RCC 7860 (cell line): ENCODE measurements at regions not wholly inside any gene's neighbourhood (a gene's known extent, or its start where the extent isn't known, plus 50 kb on each side); places are given as distances from the start of the nearest gene placed in this dataset.

Source experiments
- DNase-seq: peaks from one replicate; pipeline ENCODE4 v3.0.0-alpha.2; 2015; ENCODE audit warnings: low spot score
- FAIRE-seq: peaks from 2 replicates; lab custom pipeline; 2012; peaks lifted over from hg19 to GRCh38; lab: Jason Lieb, UNC

GRCh38 chr12:87690236-87690810 lies 338.9 kb downstream of the C12orf50 start:
- FAIRE-seq = no peak
- no peak for DNase-seq

DNA sequence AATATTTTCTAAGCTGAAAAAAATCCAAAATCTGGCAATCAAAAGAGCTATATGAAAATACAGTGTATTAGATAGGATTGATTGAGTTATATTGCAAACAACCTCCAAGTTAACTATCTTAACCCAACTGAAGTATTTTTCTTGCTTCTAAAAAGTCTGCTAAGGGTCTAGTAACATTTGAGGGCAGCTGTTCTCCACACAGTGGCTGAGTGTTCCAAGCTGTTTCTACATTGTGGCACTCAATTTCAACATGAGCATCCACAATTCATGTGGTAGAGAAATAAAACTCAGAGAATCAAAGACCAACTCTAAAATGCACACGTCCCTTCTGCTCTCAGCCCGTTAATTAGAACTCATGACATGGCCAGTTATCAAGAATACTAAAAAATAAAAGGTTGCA lies 340.0 kb downstream of the C12orf50 start:
- DNase-seq = no peak
- FAIRE-seq = no peak

- DNase-seq (peak; percentile 82), FAIRE-seq (peak; percentile 93)
Observed at GRCh38 chr12:87687362-87687761, 341.8 kb downstream of the C12orf50 start.

- DNase-seq (no peak), FAIRE-seq (no peak)
Observed at GRCh38 chr12:87685696-87686095, 343.5 kb downstream of the C12orf50 start.

- FAIRE-seq = no peak
Observed at GRCh38 chr12:87679251-87679650, 349.9 kb downstream of the C12orf50 start.

DNA sequence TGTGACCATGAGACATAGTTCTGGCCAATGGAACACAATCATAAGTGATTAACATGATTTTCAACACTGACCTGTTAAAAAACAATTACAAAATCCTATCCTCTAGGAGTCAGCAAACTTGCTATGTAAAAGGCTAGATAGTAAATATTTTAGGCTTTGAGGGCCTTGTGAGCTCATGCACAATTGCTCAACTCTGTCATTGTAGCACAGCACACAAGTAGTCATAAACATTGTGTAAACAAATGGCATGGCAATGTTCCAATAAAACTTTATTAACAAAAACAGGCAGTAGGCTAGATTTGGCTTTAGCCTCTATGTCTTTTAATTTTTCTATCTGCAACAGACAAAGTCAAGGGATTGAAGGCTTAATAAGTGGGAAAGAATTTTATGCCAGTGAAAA lies 350.7 kb downstream of the C12orf50 start:
- no peak for DNase-seq

More at GRCh38 chr12:87679251-87679650, 349.9 kb downstream of the C12orf50 start:
- DNase-seq = no peak

GRCh38 chr12:87676731-87677130 lies 352.5 kb downstream of the C12orf50 start:
- DNase-seq = no peak
- FAIRE-seq = no peak

More for the DNA sequence above, 350.7 kb downstream of the C12orf50 start:
- no peak for FAIRE-seq

DNA sequence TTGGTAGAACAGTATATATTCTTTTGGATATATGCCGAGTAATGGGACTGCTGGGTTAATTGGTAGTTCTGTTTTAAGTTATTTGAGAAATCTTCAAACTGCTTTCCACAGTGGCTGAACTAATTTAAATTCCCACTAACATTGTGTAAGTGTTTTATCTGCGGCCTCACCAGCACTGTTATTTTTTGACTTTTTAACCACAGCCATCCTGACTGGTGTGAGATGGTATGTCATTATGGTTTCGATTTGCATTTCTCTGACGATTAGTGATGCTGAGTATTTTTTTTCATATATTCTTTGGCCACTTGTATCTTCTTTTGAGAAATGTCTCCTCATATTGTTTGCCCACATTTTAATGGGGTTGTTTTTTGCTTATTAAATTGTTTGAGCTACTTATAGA lies 357.4 kb downstream of the C12orf50 start:
- FAIRE-seq = no peak
- DNase-seq = no peak

GRCh38 chr12:87670448-87670847 lies 358.8 kb downstream of the C12orf50 start:
- DNase-seq (no peak), FAIRE-seq (no peak)

DNA sequence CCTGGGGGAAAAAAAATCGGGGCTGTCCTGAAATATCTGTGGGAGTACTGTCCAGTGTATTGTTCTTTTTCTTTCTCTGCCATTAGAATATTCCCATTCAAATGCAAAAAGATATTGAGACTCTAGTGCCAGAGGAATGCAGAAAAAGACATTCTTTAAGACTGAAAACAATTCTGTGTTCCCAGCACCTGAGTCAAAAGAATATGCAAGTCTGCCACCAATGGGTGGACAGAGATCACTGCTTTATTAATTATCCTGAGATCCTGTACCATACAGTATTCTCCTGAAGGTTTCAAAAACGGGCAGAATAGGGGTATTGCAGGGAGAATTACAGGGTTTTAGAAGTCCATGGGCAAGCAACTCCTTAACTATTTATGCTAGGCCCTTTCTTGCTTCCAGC lies 361.8 kb downstream of the C12orf50 start:
- FAIRE-seq (no peak), DNase-seq (no peak)

DNA sequence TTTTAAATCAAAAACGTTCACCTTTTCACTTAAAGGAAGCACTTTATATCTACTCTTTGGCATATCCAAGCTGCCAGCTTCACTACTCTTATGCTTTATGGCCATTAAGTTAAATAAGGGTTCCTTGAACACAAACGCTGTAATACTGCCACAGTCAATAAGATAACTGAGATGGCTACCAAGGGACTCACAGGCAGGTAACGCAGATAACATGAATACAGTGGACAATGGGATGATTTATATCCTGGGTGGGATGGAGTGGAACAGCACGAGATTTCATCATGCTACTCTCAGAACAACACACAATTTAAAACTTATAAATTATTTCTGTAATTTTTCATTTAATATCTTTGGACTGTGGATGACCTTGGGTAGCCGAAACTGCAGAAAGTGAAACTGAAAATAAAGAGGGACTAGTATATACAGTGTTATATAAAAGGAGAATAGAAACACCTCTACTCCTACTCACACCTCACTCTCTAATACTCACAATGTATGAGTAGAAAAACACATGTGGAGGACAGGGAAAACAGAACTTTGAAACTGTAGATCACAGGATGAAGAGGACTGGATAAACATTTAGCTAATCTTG lies 367.3 kb downstream of the C12orf50 start:
- FAIRE-seq (peak; percentile 46), DNase-seq (peak; percentile 8)

GRCh38 chr12:87660987-87661774 lies 368.0 kb downstream of the C12orf50 start:
- DNase-seq (no peak), FAIRE-seq (no peak)

DNA sequence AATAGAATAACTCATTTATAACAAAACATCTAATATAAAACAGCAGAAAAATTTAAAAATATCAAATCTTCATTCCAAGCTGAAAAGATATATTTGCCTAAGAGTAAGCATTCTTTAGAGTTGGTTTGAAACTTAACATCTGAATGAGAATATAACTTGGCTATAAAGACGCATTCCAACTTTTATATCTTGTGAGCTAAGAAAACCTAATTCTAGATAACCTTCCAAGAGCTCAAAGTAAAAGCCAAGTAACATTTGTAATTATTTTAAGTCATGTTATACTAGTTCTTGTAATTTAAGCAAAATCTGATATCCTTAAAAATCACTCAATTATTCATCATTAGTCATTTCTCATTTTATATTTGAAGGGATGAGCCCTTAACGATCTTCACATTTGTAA lies 368.9 kb downstream of the C12orf50 start:
- no peak for DNase-seq
- FAIRE-seq = no peak

DNA sequence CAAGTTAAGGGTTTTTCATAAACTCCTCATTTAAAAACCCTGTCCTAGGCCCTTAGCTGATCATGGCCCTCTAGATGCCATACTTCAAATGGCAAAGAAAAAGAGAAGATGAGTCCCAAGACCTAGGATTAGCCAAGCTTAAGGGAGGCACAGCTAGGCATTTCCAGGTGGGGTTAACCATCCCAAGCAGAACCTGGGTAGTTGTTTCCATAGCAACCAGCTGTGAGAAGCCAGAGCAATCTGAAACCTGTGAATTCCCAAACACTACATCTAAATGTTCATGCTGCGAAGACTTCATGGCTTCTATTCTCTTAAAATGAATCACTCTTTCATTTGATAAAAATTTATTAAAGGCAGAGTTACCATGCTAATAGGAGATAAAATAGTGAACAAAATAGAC lies 372.9 kb downstream of the C12orf50 start:
- FAIRE-seq (no peak), DNase-seq (no peak)

DNA sequence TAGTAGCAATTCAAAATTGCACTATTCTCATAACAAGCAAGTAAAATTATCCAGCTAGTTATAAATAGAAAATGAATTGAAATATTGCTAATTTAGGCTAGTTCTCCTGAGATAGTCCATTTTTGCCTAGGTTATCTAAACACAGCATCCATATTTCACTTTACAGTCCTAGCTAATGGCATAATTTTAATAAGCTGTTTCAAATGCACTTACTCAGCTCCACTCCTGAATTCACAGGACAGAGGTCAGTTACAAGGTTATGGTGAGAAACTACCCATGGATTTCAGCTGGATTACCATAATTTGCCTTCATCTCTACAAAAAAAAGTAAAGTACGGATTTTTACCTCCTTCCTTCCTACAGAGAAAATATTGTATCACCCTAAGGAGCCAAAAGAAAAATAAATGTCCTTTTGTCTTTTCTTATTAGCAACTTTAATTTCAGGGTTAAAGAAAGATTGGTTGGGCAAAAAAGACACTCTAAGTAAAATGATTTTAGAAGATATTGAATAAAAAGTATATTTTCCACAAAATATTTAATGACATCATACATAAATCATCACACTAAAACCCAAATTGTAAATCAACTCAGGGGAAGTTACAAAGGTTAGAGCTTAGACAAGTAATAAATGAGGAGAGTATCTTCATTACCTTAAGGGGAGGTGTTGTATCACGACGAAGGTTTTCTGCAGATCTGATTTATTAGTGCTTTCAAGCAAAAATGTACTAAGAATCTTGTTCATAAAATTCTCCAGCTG lies 377.4 kb downstream of the C12orf50 start:
- no peak for FAIRE-seq
- no peak for DNase-seq

GRCh38 chr12:87642245-87642644 lies 387.0 kb downstream of the C12orf50 start:
- DNase-seq (no peak), FAIRE-seq (no peak)

GRCh38 chr12:87618199-87618598 lies 411.0 kb downstream of the C12orf50 start:
- FAIRE-seq (no peak), DNase-seq (no peak)

- DNase-seq (no peak), FAIRE-seq (no peak)
Observed at GRCh38 chr12:87612996-87613395, 416.2 kb downstream of the C12orf50 start.

DNA sequence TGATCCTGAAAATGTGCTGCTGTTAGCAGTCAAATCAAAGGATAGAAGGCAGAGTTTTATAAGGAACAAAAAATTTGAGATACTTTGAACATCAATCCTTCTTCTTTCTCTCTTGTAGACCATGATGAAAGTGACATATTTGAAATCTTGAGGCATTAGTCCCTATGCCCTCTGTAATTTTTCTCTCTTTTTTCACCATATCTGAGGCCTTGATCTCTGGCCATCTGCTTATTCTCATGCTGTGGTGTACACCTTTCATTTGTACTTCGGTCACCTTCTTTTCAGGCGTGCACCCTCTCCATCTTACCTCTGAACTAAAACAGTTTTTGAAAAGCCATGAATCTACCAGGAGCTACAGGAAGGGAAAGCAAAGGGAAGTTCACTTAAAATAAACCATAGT lies 420.9 kb downstream of the C12orf50 start:
- FAIRE-seq (no peak), DNase-seq (no peak)

GRCh38 chr12:87603727-87604126 lies 425.5 kb downstream of the C12orf50 start:
- FAIRE-seq (no peak), DNase-seq (no peak)

- DNase-seq = no peak
- no peak for FAIRE-seq
Observed at GRCh38 chr12:87599459-87599858, 429.7 kb downstream of the C12orf50 start.
